HG02943 (cell line): ENCODE measurements at regions not wholly inside any gene's neighbourhood (a gene's known extent, or its start where the extent isn't known, plus 50 kb on each side); places are given as distances from the start of the nearest gene placed in this dataset.
A peak's percentile ranks its signal among the peaks of the same experiment; 100 is the strongest.
"Not testable (repeated sequence)": the region's sequence is repeated elsewhere in the genome, so short reads cannot be mapped to it uniquely, and the experiment has no call there.

Experiments
- ATAC-seq: cut with Tn5 transposase; IDR thresholded peaks from one replicate; pipeline ENCODE4 v1.9.1; 2021; ENCODE audit warnings: mild to moderate bottlenecking, low read depth, moderate library complexity; ENCODE audit not compliant: unreplicated experiment

- ATAC-seq: no peak
These were observed 245.3 kb upstream of the UFL1 start for GRCh38 chr6:96276305-96276704.

GRCh38 chr6:96276856-96277255 lies 244.8 kb upstream of the UFL1 start:
- no peak for ATAC-seq

- no peak for ATAC-seq
These were observed 242.5 kb upstream of the UFL1 start for GRCh38 chr6:96279084-96279483.

GRCh38 chr6:96286503-96286902 lies 235.1 kb upstream of the UFL1 start:
- no peak for ATAC-seq

- ATAC-seq: no peak
These were observed 222.1 kb upstream of the UFL1 start for GRCh38 chr6:96299525-96299924.

GRCh38 chr6:96301023-96301422 lies 220.6 kb upstream of the UFL1 start:
- ATAC-seq: no peak

GRCh38 chr6:96301781-96302180 lies 219.8 kb upstream of the UFL1 start:
- ATAC-seq: no peak

- no peak for ATAC-seq
These were observed 218.6 kb upstream of the UFL1 start for GRCh38 chr6:96302991-96303390.

GRCh38 chr6:96304997-96305396 lies 216.6 kb upstream of the UFL1 start:
- peak; percentile 88 for ATAC-seq

GRCh38 chr6:96330884-96331283 lies 190.7 kb upstream of the UFL1 start:
- no peak for ATAC-seq

- ATAC-seq: no peak
These were observed 181.4 kb upstream of the UFL1 start for GRCh38 chr6:96340164-96340563.

GRCh38 chr6:96345501-96345900 lies 176.1 kb upstream of the UFL1 start:
- no peak for ATAC-seq

- ATAC-seq: no peak
These were observed 140.4 kb upstream of the UFL1 start for GRCh38 chr6:96381246-96381645.

- no peak for ATAC-seq
These were observed 129.7 kb upstream of the UFL1 start for GRCh38 chr6:96391776-96392360.

GRCh38 chr6:96394727-96395126 lies 126.9 kb upstream of the UFL1 start:
- no peak for ATAC-seq

- ATAC-seq: no peak
These were observed 111.1 kb upstream of the UFL1 start for GRCh38 chr6:96410467-96410866.

GRCh38 chr6:96420294-96420693 lies 101.3 kb upstream of the UFL1 start:
- ATAC-seq: no peak

GRCh38 chr6:96433950-96434349 lies 87.7 kb upstream of the UFL1 start:
- no peak for ATAC-seq

- ATAC-seq: no peak
These were observed 85.2 kb upstream of the UFL1 start for GRCh38 chr6:96436398-96436797.

GRCh38 chr6:96437228-96437627 lies 84.4 kb upstream of the UFL1 start:
- not testable (repeated sequence) for ATAC-seq

GRCh38 chr6:96450082-96450769 lies 71.4 kb upstream of the UFL1 start:
- ATAC-seq: no peak

GRCh38 chr6:96450770-96451130 lies 70.9 kb upstream of the UFL1 start:
- no peak for ATAC-seq

GRCh38 chr6:96458771-96459170 lies 62.8 kb upstream of the UFL1 start:
- ATAC-seq: no peak
